GM10266 (cell line): ENCODE measurements at regions not wholly inside any gene's neighbourhood (a gene's known extent, or its start where the extent isn't known, plus 50 kb on each side); places are given as distances from the start of the nearest gene placed in this dataset.

Experiments
- DNase-seq: peaks from one replicate; pipeline ENCODE4 v3.0.0; 2012; ENCODE audit errors: extremely low spot score
- CTCF ChIP-seq: IDR thresholded peaks from 2 replicates; pipeline ENCODE4 v1.5.1; 2012; ENCODE audit warnings: mild to moderate bottlenecking, low read depth; ENCODE audit not compliant: control insufficient read depth, insufficient read depth; ENCODE audit errors: missing control alignments

GRCh38 chr1:112308716-112309115 lies 87.3 kb upstream of the CTTNBP2NL start:
- TF ChIP-seq CTCF = no peak
- no peak for DNase-seq

GRCh38 chr1:112309499-112309898 lies 86.5 kb upstream of the CTTNBP2NL start:
- TF ChIP-seq CTCF = no peak
- no peak for DNase-seq

DNA sequence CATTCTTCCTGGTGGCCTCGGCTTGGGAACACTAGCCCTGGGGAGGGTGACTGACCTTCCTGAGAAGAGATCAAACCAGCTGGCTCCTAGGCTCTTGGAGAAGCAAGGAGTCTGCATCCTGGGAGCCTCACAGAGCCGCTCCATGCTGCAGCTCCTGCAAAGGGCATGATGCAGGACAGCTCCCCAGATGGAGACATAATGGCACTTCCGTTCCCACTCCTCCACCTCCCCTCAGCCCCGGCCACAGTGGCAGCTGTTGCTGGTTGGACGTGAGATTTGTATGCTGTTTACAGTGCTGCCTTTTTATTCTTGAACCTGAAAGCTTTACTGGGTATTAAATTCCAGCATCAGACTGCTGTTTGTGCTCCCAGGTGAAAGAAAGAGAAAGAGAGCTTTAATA lies 83.7 kb upstream of the CTTNBP2NL start:
- no peak for TF ChIP-seq CTCF
- no peak for DNase-seq

GRCh38 chr1:112312879-112313278 lies 83.1 kb upstream of the CTTNBP2NL start:
- no peak for TF ChIP-seq CTCF
- DNase-seq = no peak

- no peak for DNase-seq
- TF ChIP-seq CTCF = no peak
These were observed 79.6 kb upstream of the CTTNBP2NL start for GRCh38 chr1:112316254-112316913.

- TF ChIP-seq CTCF = no peak
- DNase-seq = no peak
These were observed 78.9 kb upstream of the CTTNBP2NL start for GRCh38 chr1:112317140-112317539.

DNA sequence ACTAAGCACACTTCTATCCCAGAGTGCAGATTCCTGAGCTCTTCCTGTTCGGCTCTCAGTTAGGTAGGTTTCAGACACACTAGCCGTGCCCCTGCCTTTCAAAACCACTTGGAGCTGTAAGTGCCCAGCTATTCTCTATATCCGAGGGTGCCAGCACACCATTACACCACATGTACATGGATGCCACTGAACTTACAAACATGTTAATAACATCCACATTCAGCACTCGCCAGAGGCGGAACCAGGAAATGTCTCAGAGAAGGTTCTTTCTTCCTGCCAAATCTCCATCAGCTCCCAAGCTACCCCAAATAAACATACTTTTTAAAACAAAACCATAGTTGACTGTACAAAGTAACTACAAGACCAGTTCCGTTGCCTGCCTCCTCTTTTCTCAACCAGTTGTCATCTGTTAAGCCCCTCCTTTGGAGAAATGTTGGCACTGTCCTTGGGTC lies 78.4 kb upstream of the CTTNBP2NL start:
- TF ChIP-seq CTCF = no peak

More for the DNA sequence above, 78.4 kb upstream of the CTTNBP2NL start:
- DNase-seq = no peak
